ENCODE measurements at regions not wholly inside any gene's neighbourhood (a gene's known extent, or its start where the extent isn't known, plus 50 kb on each side); places are given as distances from the start of the nearest gene placed in this dataset.

- no peak overlapping the region for H3K4me3 ChIP-seq
- TF ChIP-seq EP300 (IDR thresholded peaks at IDR 0.05; ENCODE audit: low read depth) (no peak), POLR2AphosphoS5 (IDR thresholded peaks at IDR 0.05) (no peak), POLR2A (IDR thresholded peaks at IDR 0.05) (no peak)
- TF ChIP-seq, protein P1, sequence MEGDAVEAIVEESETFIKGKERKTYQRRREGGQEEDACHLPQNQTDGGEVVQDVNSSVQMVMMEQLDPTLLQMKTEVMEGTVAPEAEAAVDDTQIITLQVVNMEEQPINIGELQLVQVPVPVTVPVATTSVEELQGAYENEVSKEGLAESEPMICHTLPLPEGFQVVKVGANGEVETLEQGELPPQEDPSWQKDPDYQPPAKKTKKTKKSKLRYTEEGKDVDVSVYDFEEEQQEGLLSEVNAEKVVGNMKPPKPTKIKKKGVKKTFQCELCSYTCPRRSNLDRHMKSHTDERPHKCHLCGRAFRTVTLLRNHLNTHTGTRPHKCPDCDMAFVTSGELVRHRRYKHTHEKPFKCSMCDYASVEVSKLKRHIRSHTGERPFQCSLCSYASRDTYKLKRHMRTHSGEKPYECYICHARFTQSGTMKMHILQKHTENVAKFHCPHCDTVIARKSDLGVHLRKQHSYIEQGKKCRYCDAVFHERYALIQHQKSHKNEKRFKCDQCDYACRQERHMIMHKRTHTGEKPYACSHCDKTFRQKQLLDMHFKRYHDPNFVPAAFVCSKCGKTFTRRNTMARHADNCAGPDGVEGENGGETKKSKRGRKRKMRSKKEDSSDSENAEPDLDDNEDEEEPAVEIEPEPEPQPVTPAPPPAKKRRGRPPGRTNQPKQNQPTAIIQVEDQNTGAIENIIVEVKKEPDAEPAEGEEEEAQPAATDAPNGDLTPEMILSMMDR (IDR thresholded peaks at IDR 0.05) = no peak
- no peak for DNase-seq
- 44 to 72% methylated on average over 2 of the region's 2 CpGs for WGBS, 2 donors (ENCODE audit: low coverage in 1 of 2)
- H3K27ac ChIP-seq = no peak overlapping the region
- intact Hi-C loops (cut with DNase I; ENCODE audit: low total_unique reads) = no loop called here
- no peaks in the 10 kb centered on the region for H3K9me3 ChIP-seq
- H3K27me3 ChIP-seq = no peaks in the 10 kb centered on the region
- in situ Hi-C loops (cut with MboI; ENCODE audit: low pct_ligation_motif_present in 1 of 4, low pct_unique_long_range_greater_than_20kb in 1 of 4, low sequenced_read_pairs in 3 of 4) = no loop called here
- no peaks in the 10 kb centered on the region for H3K36me3 ChIP-seq
- H3K4me1 ChIP-seq = no peaks in the 10 kb centered on the region
Observed at GRCh38 chr2:58731488-58731869, 490.4 kb upstream of the FANCL start.

- H3K27me3 ChIP-seq = no peaks in the 10 kb centered on the region
- no peaks in the 10 kb centered on the region for H3K36me3 ChIP-seq
- no peak for DNase-seq
- 41 to 50% methylated on average over 5 of the region's 5 CpGs for WGBS, 2 donors (ENCODE audit: low coverage in 1 of 2)
- no peak overlapping the region for H3K4me3 ChIP-seq
- intact Hi-C loops (cut with DNase I; ENCODE audit: low total_unique reads) (no loop called here), in situ Hi-C loops (cut with MboI; ENCODE audit: low pct_ligation_motif_present in 1 of 4, low pct_unique_long_range_greater_than_20kb in 1 of 4, low sequenced_read_pairs in 3 of 4) (no loop called here)
- H3K4me1 ChIP-seq = no peaks in the 10 kb centered on the region
- H3K27ac ChIP-seq = no peak overlapping the region
- TF ChIP-seq POLR2AphosphoS5 (IDR thresholded peaks at IDR 0.05) = no peak
- TF ChIP-seq EP300 (IDR thresholded peaks at IDR 0.05; ENCODE audit: low read depth) = no peak
- no peak for TF ChIP-seq POLR2A (IDR thresholded peaks at IDR 0.05)
- TF ChIP-seq, protein P1 (IDR thresholded peaks at IDR 0.05) = no peak
- H3K9me3 ChIP-seq = no peaks in the 10 kb centered on the region
Observed at GRCh38 chr2:58730764-58731487, 489.8 kb upstream of the FANCL start.

DNA sequence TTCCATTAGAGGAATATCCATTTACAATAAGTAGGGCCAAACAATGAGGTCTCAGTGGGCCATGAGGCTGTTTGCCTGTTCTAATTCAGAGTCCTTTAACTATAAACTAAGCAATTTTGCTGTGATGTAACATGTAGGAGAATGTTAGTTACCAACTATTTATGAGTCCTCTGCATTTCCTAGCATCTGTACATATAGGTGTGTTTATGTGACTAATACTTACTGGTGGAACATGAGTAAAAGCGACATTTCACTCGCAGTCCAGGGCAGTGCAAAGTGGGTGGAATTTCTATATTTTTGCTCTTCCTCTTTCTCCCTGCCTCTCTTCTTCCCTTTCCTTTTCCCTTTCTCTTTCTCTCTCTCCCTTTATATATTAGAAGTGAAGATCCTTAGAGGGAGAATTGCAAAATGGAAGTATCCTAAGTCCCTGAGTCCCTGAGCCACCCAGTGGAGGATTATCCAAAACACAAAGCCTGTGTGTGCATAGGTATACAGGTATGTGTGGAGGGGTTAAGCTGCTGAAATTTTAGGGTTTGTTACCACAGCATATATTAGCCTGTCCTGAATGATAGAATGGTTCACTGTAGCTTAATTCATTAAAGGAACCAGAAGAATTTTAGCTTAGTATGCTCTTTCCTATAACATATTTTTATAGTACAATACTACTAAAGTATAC is 487.0 kb upstream of the FANCL start:
- H3K9me3 ChIP-seq = no peaks in the 10 kb centered on the region
- WGBS, 2 donors (ENCODE audit: low coverage in 1 of 2) = 73 to 94% methylated on average over 2 of the region's 2 CpGs
- in situ Hi-C loops (cut with MboI; ENCODE audit: low pct_ligation_motif_present in 1 of 4, low pct_unique_long_range_greater_than_20kb in 1 of 4, low sequenced_read_pairs in 3 of 4) = no loop called here
- no peaks in the 10 kb centered on the region for H3K36me3 ChIP-seq
- no peaks in the 10 kb centered on the region for H3K27me3 ChIP-seq
- H3K4me3 ChIP-seq = no peak overlapping the region
- intact Hi-C loops (cut with DNase I; ENCODE audit: low total_unique reads) = no loop called here
- H3K27ac ChIP-seq = no peak overlapping the region
- no peak for TF ChIP-seq POLR2AphosphoS5 (IDR thresholded peaks at IDR 0.05)
- TF ChIP-seq, protein P1 (IDR thresholded peaks at IDR 0.05) = no peak
- no peak for TF ChIP-seq POLR2A (IDR thresholded peaks at IDR 0.05)
- no peak for DNase-seq
- no peaks in the 10 kb centered on the region for H3K4me1 ChIP-seq

GRCh38 chr2:58721912-58722591 is 480.9 kb upstream of the FANCL start:
- in situ Hi-C loops (cut with MboI; ENCODE audit: low pct_ligation_motif_present in 1 of 4, low pct_unique_long_range_greater_than_20kb in 1 of 4, low sequenced_read_pairs in 3 of 4) (no loop called here), intact Hi-C loops (cut with DNase I; ENCODE audit: low total_unique reads) (no loop called here)
- Histone ChIP-seq H3K27ac (no peak overlapping the region), H3K36me3 (no peaks in the 10 kb centered on the region), H3K9me3 (no peaks in the 10 kb centered on the region), H3K4me1 (no peaks in the 10 kb centered on the region), H3K4me3 (no peak overlapping the region), H3K27me3 (no peaks in the 10 kb centered on the region)
- DNase-seq = no peak
- TF ChIP-seq, protein P1 (IDR thresholded peaks at IDR 0.05) = no peak
- TF ChIP-seq POLR2A (IDR thresholded peaks at IDR 0.05) (no peak), POLR2AphosphoS5 (IDR thresholded peaks at IDR 0.05) (no peak), EP300 (IDR thresholded peaks at IDR 0.05; ENCODE audit: low read depth) (no peak)
- WGBS, 2 donors (ENCODE audit: low coverage in 1 of 2) = 66 to 76% methylated on average over 4 of the region's 4 CpGs

Measured in transverse colon (tissue), 4 donors.